ENCODE measurements at regions not wholly inside any gene's neighbourhood (a gene's known extent, or its start where the extent isn't known, plus 50 kb on each side); places are given as distances from the start of the nearest gene placed in this dataset.

GRCh38 chrX:30147996-30148643 is 67.2 kb upstream of the MAGEB2 start:
- TF ChIP-seq POLR2A (IDR thresholded peaks at IDR 0.05; ENCODE audit: low read length) (no peak), GATA1 (IDR thresholded peaks at IDR 0.05; ENCODE audit: low read depth, low read length) (no peak)

Data from erythroblast (primary cell).